Endothelial cell of umbilical vein (primary cell): ENCODE measurements at regions not wholly inside any gene's neighbourhood (a gene's known extent, or its start where the extent isn't known, plus 50 kb on each side); places are given as distances from the start of the nearest gene placed in this dataset.

Experiments
- CTCF ChIP-seq, 2 donors: IDR thresholded peaks; 1 replicate in 1 of 2; 2 replicates in 1 of 2; pipeline ENCODE4 v1.5.1; 2011; ENCODE audit warnings: low read length in 2 of 2, mild to moderate bottlenecking in 2 of 2, moderate library complexity in 2 of 2, control low read depth in 1 of 2, inconsistent platforms in 1 of 2, low read depth in 1 of 2; ENCODE audit not compliant: insufficient read depth in 1 of 2; ENCODE audit errors: extremely low read depth in 1 of 2
- EZH2 ChIP-seq: IDR thresholded peaks from 2 replicates; pipeline ENCODE4 v1.6.1; 2012; ENCODE audit warnings: borderline replicate concordance, low read depth, mild to moderate bottlenecking, moderate library complexity, low read length, inconsistent platforms; ENCODE audit not compliant: severe bottlenecking

DNA sequence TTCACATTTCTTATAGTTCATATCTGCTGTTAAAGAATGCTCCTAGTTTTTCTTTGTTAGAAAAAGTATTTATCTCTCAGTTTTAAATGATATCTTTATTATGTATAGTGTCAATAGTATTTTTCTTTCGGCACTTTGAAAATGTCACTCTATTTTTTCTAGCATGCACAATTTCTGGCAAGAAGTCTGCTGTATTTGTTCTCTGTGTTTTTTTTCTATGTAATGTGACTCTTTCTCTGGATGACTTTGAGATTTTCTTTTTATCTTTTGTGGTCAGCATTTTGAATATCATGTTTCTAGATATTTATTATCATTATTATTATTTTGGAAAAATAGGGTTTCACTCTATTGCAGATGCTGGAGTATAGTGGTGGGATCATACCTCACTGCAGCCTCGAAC is 285.2 kb downstream of the PTGER3 start:
- TF ChIP-seq CTCF (IDR thresholded peaks at IDR 0.05; ENCODE audit: extremely low read depth in 1 of 2, insufficient read depth in 1 of 2, low read depth in 1 of 2, low read length in 2 of 2) = no peak
- no peak for TF ChIP-seq EZH2
